AG10803 (cell line): ENCODE measurements at regions not wholly inside any gene's neighbourhood (a gene's known extent, or its start where the extent isn't known, plus 50 kb on each side); places are given as distances from the start of the nearest gene placed in this dataset.

Source experiments
- DNase-seq: peaks from one replicate; pipeline ENCODE4 v3.0.0; 2010; ENCODE audit warnings: low read depth
- H3K4me3 ChIP-seq: 2 replicates; pipeline ENCODE4 v1.5.1; 2011; ENCODE audit warnings: mild to moderate bottlenecking, low read length, control low read depth
- TF ChIP-seq, protein P1 (sequence below): conservative IDR thresholded peaks from 2 replicates; pipeline ENCODE4 v1.5.1; 2011; ENCODE audit warnings: mild to moderate bottlenecking, low read length, control low read depth, inconsistent platforms

DNA sequence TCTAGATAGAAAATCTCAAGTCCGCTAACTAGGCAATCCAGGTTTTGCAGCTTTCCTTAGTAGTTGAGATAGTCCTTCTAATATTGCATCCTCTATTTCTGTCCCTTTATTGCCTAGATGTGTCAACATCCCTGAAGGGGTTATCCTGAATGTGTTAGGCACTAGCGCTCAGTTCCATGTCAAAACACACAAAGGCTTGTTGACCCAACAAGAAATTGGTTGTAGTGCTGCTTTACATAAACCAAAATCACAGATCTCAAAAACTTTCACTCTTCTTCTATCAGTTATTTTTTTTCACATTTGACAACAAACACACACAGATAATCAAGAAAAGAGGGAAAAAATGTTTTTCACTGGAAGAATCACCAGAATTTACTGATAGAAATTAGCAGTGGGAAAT is 51.4 kb upstream of the SOX2 start:
- DNase-seq = no peak
- H3K4me3 ChIP-seq = no peak overlapping the region
- TF ChIP-seq, protein P1, sequence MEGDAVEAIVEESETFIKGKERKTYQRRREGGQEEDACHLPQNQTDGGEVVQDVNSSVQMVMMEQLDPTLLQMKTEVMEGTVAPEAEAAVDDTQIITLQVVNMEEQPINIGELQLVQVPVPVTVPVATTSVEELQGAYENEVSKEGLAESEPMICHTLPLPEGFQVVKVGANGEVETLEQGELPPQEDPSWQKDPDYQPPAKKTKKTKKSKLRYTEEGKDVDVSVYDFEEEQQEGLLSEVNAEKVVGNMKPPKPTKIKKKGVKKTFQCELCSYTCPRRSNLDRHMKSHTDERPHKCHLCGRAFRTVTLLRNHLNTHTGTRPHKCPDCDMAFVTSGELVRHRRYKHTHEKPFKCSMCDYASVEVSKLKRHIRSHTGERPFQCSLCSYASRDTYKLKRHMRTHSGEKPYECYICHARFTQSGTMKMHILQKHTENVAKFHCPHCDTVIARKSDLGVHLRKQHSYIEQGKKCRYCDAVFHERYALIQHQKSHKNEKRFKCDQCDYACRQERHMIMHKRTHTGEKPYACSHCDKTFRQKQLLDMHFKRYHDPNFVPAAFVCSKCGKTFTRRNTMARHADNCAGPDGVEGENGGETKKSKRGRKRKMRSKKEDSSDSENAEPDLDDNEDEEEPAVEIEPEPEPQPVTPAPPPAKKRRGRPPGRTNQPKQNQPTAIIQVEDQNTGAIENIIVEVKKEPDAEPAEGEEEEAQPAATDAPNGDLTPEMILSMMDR = no peak

DNA sequence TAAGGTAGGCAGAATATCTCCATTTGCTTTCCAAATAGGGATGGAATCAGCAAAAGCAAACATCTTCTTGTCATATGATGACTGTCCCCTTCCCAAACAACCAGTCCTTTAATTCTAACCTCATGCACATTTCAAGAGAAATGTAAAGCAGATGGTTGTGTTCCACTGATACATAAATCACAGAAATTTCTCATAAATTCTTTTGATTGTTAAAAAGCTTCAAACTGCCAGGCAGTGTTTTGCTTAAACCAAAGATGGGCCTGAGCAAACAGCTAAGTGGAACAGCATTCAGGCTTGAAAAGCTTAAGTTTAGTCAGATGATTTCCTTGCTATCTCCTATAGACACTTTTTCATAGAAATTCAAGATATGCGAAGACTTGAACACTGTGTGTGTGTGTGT is 74.3 kb upstream of the SOX2 start:
- DNase-seq = no peak
- TF ChIP-seq, protein P1 = no peak
- no peak overlapping the region for H3K4me3 ChIP-seq

GRCh38 chr3:181637056-181637455 is 74.7 kb upstream of the SOX2 start:
- no peak overlapping the region for H3K4me3 ChIP-seq
- TF ChIP-seq, protein P1 = no peak
- no peak for DNase-seq

GRCh38 chr3:181635141-181635540 is 76.6 kb upstream of the SOX2 start:
- DNase-seq = no peak
- TF ChIP-seq, protein P1 = no peak
- H3K4me3 ChIP-seq = no peak overlapping the region

GRCh38 chr3:181633556-181633955 is 78.2 kb upstream of the SOX2 start:
- TF ChIP-seq, protein P1 = no peak
- H3K4me3 ChIP-seq = no peak overlapping the region
- DNase-seq = no peak

DNA sequence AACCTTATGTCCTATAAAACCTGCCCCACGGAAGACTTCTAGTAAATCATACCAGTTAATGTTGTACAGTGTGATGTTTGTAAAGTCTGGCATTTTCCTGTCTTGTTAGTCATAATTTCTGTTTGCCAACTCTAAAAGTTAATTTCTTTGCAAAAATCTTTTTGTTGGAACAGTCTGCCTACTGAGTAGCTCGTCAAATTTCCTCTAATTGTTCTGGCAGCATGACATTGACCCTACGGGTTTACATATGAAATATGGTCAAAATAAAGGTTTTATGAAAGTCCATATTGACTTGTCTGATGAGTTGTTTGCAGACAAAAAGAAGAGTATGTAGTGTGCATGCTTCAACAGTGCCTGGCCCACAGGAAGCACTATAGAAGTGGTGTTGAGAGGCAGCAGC is 79.8 kb upstream of the SOX2 start:
- no peak for DNase-seq
- TF ChIP-seq, protein P1 = no peak
- no peak overlapping the region for H3K4me3 ChIP-seq

DNA sequence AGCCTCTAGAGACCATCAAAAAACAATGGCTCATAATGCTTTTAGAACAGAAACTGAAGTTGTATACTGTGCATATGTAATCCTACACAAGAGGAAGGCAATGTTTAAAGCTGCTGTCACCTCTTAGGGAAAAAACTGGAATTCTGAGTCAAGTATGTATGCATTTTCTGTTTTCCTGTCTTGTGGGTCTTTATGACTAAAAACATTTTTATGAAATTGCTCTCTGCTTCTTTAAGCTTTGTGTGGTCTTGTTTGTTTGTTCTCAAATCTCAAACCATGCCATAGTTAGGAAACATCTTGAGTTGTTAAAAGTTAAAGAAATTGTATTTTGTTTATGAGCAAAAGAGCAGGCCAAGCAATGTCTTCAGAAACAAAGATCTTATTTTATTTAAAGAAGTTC is 80.9 kb upstream of the SOX2 start:
- TF ChIP-seq, protein P1 = no peak
- DNase-seq = no peak
- no peak overlapping the region for H3K4me3 ChIP-seq
